ENCODE measurements at regions not wholly inside any gene's neighbourhood (a gene's known extent, or its start where the extent isn't known, plus 50 kb on each side); places are given as distances from the start of the nearest gene placed in this dataset.

DNA sequence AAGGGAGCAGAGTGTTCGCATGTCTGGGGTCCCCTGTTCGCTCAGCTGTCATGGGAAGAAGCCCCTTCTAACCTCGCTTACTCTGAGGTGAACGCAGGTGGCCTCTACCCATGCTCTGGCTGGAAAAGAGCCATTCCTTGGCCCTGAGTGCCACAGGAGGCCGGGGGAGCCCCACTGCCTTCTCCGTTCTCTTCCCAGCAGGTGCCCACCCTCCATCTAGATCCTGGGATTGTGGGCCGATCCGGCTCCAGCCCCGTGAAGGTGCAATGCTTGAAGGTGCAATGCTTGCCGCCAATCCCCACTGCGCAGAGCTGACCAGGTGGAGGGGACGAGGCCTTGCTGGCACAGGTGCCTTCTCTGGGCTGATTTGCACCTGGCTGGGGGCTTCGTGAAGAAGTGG is 95.4 kb downstream of the MRPL36 start:
- no peak for DNase-seq

DNA sequence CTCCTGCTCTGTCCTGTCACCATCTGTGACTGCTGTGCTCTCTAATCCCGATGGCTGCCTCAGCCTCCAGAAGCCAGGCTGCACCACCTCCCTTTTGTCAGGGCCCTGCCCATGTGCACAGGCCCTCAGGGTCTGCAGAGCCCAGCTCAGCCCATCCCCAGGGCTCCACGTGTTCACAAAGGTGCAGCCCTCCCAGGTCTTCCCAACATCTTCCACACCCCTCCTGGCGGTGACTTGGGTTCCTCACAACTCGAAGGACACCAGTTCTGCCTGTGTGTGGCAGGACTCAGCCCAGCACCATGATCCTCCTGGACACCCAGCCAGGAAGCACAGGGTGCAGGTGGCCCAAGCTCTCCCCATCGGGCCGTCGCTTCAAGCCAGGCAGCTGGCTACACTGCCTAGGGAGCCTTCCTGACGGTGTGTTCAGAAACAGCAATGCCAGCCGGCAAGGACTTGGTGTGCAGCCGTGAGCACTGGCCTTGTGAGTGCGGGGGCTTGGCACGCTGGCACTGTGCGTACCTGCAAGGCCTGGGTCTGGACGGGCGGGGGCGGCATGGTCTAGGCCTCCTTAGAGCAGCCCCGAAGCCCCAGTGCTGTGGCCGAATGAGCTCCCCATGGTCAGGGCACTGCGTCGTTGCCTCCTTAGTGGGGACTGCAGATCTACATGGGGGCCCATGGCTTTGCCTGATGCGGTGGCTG is 96.1 kb downstream of the MRPL36 start:
- no peak for DNase-seq

DNA sequence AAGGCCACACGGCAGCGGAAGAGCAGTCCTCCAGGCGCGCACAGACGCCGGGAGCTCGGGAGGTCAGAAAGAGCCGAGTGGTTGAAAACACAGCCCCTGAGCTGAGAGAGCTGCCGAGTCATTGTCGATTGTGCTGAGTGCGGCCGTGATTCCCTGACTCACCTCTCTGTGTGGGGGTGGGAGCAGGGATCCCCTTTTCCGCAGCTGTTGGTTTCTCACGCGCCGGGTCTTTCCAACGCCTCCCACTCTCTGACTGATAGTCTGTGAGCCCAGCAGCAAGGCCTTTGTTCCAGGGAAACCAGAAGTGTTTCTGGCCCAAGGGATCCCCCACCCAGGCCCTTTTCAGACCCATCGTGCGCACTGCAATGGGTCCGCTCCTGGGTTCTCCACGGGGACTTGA is 97.3 kb downstream of the MRPL36 start:
- no peak for DNase-seq

DNA sequence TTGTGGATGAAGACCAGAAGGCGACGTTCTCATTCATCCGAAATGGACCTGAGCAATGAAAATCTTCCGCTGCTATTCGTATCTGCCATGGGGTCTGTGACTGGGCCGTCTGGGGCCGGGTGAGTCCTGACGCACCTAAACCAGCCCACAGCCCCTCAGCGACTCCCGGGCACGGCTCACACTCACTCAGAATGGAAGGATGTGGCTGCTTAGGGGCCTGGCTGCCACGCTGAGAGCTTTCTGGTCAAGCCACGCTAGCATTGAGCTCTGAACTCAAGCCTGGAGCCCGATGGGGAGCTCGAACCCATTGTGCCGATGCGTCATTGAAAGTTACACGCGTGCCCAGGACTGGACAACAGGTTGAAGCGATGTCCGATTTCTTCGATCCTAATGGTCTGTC is 97.8 kb downstream of the MRPL36 start:
- no peak for DNase-seq

DNA sequence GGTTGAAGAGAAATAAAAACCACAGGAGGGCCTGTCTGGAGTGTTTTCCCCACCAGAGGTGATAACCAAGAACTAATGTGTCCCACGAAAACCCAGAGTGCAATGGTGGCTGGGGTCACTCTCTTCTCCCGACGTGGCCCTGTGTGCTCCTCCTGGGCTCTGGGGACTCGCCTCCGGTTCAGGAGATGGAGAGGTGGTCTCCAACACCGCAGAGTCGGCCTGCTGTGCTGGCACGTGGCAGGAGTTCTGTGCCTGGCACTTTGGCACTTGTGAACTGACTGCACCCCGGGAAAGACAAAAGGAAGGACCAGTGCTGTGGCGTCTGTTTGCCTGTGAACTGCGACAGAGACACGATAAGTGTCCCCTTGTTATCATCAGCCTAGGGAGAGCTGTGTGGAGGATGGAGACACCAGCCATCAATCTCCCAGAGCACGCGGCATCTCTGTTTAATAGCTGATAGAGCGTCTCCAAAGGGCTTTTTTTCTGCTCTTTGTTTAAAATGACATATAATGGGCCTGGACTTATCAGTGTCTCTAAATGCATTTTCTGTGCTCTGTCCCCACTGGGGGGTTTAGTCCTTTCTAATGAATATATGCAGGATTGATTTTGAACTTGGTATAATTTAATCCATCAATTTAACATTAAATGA is 98.3 kb downstream of the MRPL36 start:
- no peak for DNase-seq

DNA sequence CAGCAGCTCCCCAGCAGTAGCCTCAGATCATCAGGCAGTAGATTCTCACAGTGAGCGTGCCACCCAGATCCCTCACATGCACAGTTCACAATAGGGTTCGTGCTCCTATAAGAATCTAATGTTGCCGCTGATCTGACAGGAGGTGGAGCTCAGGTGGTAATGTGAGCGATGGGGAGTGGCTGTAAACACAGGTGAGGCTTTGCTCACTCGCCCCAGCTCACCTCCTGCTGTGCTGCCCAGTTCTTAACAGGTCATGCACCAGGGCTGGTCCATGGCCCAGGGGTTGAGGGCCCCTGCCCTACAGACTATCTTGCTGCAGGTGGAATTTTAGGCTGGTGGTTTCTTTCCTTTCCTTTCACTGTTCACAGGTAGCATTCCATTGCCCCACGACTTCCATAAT is 100.2 kb downstream of the MRPL36 start:
- no peak for DNase-seq

DNA sequence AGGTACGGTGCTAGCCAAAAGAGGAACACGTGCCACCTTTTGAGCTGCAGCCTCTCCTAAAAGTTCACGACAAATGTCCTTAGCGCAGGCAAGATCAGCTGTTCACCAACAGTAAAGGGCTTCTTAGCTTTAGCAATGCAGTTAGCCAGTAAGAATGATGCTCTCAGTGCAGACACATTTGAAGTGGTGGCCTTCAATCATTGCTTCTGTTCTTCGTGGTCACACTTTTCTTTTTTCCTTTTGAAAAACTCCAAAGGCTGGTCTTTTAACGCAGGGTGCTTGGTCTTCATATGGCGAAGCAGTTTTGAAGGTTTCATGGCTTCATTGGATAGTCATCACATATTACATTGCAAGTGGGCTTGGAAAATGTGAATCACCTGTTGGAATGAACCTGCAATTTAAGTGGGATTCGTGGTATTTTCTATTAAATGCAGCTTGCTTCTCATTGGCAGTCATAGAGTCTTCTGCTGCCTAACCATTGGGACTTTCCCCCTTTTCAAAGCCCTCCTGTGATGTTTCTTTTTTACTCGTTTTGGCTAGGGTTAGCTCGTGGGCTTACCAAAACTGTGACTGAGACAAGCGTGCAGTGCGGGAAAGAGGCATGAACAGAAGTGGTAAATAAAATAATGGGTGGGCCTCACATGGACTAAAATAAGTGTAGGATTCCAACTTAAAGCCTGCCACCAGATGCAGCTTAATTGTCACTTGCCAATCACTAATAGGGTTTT is 100.9 kb downstream of the MRPL36 start:
- DNase-seq: no peak

DNA sequence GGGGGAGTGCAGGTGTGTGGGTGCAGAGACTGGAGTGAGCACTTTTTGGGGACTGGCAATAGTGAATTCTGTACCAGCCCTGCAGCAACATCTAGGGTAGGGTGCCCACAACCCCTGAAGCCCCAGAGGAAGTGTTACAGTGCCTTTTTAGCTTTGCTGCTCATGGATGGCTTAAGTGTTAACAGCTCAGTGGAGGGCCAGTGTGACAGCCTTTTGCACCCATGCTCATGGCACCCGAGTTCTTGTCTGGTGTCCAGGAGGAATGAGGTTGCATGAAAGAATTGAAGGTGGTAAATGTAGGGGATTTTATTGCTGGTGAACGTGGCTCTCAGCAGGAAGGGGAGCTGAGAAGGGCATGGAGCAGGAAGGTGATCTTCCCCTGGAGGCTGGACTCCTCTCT is 107.3 kb downstream of the MRPL36 start:
- no peak for DNase-seq

DNA sequence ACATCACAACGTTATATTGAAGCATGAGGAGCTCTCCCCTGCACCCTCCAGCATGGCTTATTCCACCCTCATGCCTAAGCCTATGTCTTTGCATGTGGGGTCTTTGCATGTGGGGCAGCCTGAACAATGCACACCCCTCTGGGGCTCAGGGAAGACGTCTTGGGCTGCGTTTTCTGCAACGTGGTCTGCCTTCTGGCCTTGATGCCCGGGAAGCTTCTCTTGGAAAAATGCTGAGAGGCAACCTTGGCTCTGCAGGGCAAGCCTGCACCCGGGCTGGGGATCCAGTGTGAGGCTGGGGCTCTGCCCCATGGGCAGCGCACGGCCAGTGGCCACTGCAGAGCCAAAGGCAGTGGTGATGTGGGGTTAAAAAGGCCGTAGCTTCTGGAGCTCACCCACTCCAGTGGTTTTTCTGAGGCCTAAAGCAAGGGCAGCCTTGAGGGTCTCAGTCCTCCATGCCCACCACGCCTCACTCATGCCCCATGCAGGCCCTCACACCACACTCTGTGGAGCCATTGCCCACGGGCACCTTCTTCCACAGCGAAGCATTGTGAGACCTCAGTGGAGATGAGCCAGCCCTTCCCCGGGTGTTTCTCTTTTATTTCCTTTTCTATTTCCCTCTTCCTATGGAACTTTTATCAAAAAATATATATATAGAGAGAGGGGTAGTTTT is 112.2 kb downstream of the MRPL36 start:
- no peak for DNase-seq

DNA sequence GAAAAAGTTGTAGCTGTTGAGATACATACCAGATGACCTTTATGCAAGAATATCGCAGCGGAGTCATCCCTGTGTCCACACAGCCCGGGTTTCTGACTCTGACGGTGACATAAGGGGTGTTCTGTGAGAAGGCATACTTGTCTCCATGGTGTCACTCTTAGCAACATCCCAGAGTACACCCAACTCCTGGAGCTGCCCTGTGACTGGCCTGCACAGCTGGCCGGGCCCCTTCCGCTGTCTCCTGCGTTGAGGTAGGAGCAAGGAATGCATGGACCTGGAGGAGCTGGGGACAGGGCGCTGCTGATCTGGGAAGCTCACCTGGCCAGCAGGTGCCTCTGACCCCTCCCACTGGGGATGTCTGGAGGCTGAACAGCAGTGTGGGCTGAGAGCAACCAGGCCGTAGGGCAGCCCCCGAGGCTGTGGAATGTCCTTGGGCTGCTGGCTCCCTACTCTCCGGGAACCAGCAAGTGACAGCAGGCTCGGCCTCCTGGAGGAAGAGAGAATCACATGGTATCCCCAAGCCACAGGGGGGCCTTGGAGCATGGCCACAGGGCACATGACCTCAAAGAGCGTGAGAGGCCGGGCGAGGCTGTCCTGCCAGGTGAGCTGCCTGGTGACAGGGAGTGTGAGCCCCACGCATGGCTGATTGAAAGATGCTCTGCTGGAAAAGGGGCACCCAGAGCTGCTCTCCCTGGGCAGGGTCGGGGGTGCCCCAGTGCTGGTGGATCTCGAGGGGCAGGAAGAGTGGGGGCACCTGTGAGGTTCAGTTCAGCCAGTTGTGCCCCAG is 113.4 kb downstream of the MRPL36 start:
- no peak for DNase-seq

DNA sequence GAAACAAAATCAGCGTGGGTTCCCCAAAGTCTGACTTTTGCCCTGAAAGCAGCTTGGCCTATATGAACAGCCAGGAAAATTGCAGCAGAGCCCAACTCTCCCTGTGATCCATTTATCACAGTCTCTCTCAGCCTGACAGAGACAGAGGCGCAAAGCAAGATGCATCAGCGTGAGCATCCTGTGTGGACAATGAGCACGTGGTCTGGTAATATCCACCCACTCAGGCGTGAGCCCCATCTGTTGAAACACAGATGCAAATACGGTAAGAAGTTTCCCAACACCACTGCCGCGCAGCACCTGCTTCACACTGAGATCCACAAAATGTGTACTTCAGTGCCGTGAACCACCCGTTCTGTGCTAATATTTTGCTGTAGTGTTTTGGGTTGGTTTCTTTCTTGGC is 114.6 kb downstream of the MRPL36 start:
- DNase-seq: no peak

DNA sequence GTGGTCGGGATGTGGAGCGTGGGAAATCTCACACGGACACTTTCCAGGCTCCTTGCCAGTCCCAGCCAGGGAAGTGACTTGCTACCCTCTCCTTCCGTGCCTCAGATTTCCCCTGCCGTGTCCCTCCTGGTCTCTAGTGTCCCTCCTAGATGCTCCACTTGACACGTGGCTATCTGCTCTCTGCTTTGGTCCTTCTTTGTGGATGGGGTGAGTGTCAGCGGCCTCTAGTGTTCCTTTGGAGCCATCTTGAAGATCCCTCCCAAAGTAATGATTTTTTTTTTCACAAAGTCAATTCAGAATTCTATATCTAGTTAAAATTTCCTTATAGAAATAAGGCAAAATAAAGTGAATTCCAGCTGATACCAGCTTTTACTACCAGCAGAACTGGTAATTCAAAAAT is 117.7 kb downstream of the MRPL36 start:
- DNase-seq: no peak

DNA sequence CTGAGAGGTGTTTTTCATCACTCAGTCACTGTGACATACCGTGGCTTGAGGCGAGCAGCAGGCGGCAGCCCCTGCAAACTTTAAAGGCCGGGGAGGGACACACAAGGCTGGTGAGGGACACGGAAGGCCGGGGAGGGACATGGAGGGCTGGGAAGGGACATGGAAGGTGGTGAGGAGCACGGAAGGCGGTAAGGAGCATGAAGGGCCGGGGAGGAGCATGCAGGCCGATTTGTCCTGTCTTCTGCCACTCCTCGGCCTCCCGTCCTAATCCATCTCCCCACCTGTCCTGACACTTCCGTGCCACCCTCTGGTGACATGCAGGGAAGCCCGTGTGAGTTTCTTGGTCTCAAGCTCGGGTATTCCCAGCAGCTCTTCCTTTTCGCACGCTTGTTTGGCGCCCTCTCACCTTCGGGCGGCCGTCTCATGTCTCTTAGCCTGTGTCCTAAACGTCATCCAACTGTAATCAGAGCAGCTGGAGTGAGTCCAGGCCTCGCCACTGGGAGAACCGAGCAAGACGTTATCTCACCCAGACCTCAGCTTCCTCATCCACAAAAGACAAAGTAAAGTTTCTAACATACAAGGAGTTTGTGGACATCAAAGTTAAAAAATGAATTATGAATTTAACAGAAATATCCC is 126.5 kb downstream of the MRPL36 start:
- DNase-seq: no peak

DNA sequence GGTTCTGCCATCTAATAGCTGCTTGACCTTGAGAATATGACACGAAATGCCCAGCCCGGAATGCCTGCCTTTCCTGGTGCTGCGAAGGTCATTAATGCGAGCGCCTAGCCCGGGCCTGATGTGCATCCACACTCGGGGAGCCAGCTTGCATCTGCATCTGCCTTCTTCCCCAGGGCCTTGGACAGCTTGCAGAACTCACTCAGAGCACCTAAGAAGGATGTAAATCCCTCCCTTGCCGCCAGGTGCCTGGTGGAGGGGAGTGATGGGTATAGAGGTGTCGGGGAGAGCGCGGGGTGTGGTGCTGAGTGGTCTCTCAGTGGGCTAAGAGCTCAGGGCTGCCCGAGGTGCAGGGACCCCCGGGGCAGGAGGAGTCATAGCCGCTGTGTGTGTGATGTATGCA is 127.2 kb downstream of the MRPL36 start:
- no peak for DNase-seq

DNA sequence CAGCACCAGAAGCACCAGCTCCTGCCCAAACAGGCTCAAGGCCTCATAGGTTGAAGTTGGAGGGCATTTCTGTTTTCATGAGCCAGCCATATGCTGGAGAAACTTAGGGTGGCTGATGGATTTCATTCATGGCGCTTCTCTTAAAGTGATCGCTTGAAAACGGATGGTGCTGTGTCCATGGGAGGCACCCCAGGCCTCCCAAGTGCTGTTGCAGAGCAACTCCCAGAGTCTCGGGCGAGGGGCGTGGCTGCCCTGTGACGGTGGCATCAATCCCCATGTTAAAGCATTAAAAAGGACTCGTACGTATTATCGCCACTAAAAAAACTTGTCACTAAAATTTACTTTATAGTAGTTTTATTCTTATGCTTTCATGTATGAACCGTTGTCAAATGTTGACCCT is 128.3 kb downstream of the MRPL36 start:
- DNase-seq: no peak

DNA sequence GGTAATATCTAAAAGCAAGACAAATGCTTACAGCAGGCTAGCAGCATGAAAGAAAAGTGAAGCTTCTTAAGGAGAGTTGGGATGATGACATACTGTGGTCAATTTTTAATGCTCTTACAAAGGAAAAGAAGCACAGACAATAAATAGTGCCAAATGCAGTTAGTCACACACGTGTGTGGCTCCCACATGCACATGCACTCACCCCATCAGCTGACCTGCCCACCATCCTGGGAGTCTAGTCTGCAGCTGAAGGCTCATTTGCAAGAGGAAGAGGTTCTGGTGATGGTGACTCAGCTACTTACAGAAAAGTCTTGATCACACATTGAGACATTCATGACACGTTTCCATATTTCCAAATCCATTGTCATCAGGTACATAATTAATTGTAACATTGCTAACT is 129.3 kb downstream of the MRPL36 start:
- peak; percentile 20 to 74 for DNase-seq

DNA sequence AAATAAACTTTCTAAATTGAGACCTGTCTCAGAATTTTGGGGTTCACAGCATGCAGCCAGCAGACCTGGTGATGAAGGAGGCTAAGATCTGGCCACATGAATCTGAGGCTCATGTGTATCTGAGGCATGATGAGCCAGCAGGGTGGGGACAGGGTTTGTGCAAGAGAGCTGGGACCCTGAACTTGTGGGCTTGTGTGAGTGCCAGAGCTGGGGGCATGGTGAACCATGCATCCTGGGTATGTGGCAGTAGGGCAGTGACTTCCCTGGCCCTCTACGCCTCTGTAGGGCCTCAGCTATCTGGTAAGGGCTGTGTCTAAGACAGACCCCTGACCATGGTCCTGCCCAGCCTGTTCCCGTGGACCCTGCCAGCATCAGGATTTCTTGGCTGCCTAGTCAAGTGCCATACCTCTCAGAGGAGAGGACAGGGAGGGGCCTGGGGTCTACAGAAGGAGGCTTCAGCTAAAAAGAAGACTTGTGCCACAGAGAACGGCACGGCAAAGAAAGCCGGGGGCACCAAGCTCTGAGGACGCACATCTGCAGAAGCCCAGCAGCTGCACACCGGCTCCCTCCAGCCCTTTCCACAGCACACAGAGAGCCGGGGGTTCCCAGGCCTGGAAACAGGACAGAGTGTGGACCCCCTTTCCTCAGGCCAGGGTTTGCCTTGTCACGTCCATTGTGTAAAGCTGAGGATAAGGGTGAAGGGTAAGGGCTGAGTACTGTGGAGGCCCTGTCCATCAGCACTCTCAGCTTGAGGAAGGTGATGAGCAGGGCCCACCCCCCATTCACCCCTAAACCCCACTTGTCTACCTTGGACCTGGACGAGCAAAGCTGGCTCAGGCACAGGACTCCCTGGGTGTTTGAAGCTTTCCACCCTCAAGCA is 130.1 kb downstream of the MRPL36 start:
- no peak for DNase-seq

DNA sequence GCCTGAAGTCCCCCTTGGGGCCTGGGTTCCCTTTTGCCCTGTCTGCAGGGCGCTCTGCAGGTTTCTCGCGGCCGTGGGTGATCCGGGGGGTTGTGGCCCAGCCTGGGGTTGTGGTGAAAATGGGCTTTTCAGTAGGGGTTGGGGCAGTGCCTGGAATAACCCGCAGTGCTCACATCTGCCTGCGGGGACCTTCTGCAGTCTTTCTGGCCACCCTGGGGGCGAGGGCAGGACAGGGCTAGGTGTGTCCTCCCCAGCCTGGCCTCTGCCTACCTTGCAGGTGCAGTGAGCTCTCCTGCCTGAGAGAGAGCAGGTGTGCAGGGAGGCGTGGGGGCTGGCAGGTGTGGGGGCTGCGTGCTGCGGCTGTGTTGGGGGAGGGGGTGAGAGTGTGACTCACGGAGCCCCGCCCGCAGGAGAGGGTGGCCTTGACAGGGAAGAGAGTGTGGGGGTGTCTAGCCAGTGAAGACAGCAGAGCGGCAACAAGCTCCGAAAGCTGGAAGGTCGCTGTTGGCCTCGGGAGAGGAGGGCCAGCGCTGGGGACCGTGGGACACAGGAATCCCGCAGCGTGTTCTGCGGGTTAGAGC is 131.4 kb downstream of the MRPL36 start:
- no peak for DNase-seq

DNA sequence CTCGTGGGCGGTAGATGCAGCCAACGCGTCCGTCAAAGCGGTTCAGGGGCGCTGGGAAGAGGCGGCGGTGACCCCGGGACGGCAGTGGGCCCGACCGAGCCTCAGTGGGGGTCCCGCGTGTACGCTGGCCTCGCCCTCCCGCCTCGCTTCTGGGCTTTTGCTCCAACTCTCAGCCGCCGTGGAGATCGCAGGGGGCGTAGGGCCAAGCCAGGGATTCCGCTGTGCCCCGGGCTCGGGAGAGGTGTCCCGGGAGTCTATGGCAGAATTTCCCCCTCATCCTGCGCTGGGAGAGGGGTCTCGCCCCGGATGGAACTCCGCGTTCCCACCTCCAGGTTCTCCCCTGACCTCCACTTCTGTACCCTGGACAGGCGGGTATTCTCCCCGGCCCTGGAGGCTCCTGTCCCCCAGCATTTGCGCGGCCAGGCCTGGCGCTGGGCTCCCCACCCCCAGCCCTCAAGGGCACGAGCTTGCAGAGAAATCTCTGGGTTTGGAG is 131.9 kb downstream of the MRPL36 start:
- DNase-seq: no peak

DNA sequence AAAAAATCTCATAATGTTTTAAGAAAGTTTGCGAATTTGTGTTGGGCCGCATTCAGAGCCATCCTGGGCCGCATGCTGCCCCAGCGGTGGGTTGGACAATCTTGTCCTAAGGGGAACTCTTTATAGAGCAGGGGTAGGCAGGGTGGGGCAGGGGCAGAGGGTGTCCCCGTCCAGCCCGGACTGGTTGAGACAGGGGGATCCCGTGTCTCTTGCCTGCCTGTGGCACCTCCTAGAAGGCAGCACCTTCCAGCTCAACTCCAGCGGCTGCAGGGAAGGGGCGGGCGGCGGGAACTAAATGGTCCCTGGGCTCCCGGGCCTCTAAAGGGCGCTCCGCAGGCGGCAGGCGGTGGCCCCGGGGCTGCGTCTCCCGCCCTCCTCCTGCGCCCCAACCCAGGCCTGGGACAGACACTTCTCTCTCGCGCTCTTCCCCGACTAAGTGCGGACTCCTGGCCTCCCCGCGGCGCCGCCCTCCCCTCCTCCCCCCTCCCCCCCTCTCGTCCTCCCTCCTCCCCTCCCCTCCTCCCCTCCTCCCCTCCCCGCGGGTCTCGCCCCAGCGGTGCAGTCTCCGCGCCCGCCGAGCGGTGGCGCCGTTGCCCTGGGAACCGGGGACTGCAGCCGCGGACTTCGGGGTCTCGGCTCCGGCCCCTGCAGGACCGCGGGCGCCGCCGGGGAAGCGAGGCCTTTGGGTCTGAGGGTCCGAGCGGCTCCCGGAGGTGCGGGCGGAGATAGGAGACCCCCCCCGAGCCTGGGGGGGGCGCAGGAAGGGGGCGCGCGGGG is 132.6 kb downstream of the MRPL36 start:
- DNase-seq: no peak
